ENCODE measurements at regions not wholly inside any gene's neighbourhood (a gene's known extent, or its start where the extent isn't known, plus 50 kb on each side); places are given as distances from the start of the nearest gene placed in this dataset.

GRCh38 chrX:142256935-142257334, 51.8 kb upstream of the MAGEC2 start:
- ATAC-seq: no peak
- no peak overlapping the region for H3K4me3 Mint-ChIP-seq
- POLR2A ChIA-PET: interaction anchor here (0.6 kb wide), 1 partner anchor 1149 kb away, joined by 4 read pairs; no protein-coding TSS in a partner anchor
- no peak for DNase-seq
- no peak for TF ChIP-seq CTCF (IDR thresholded peaks at IDR 0.05)
- no peaks in the 10 kb centered on the region for H3K36me3 Mint-ChIP-seq (ENCODE audit: low read depth)
- H3K27ac Mint-ChIP-seq: no peak overlapping the region
- intact Hi-C loops (cut with micrococcal nuclease): no loop called here
- peaks cover 2% of the 10 kb centered on the region for H3K9me3 Mint-ChIP-seq
- CTCF ChIA-PET: no interaction called here
- no peaks in the 10 kb centered on the region for H3K4me1 Mint-ChIP-seq (ENCODE audit: low read depth)
- no peaks in the 10 kb centered on the region for H3K27me3 Mint-ChIP-seq
